SU-DHL-6 (cell line): ENCODE measurements at regions not wholly inside any gene's neighbourhood (a gene's known extent, or its start where the extent isn't known, plus 50 kb on each side); places are given as distances from the start of the nearest gene placed in this dataset.

Experiments
- EZH2phosphoT487 ChIP-seq: fragments of 200-600 bp; sonication (generic), shearing (Covaris generic); conservative IDR thresholded peaks from 2 replicates; pipeline ENCODE4 v1.6.1; 2018; ENCODE audit warnings: mild to moderate bottlenecking, antibody characterized with exemption, low read length, moderate library complexity, mixed read lengths
- TF ChIP-seq, protein P1 (sequence below): fragments of 200-600 bp; sonication (generic); IDR thresholded peaks from one replicate; pipeline ENCODE4 v1.5.1; 2017; ENCODE audit warnings: antibody characterized with exemption, mild to moderate bottlenecking, low read length, moderate library complexity; ENCODE audit not compliant: insufficient read depth, poor library complexity, severe bottlenecking

DNA sequence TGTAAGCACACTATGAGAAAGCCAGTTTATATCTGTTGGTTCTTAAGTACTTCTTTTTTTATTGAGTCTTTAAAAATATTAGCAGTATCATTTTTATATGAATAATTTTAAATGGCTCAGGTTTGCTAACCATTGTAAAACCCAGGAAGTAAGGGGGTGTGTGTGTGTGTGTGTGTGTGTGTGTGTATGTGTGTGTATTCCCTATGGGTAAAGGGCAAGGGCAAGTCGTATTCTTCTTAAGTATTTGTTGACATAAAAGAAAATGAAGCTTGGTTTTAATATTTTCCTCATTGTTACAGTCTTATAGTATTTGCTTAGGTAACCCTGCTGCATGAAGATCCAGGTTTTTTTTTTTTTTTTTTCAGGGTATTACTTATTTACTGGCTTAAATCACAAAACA, 495.0 kb upstream of the B3GALT2 start:
- TF ChIP-seq, protein P1, sequence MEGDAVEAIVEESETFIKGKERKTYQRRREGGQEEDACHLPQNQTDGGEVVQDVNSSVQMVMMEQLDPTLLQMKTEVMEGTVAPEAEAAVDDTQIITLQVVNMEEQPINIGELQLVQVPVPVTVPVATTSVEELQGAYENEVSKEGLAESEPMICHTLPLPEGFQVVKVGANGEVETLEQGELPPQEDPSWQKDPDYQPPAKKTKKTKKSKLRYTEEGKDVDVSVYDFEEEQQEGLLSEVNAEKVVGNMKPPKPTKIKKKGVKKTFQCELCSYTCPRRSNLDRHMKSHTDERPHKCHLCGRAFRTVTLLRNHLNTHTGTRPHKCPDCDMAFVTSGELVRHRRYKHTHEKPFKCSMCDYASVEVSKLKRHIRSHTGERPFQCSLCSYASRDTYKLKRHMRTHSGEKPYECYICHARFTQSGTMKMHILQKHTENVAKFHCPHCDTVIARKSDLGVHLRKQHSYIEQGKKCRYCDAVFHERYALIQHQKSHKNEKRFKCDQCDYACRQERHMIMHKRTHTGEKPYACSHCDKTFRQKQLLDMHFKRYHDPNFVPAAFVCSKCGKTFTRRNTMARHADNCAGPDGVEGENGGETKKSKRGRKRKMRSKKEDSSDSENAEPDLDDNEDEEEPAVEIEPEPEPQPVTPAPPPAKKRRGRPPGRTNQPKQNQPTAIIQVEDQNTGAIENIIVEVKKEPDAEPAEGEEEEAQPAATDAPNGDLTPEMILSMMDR, result no peak
- TF ChIP-seq EZH2phosphoT487, result no peak
